GM23338 (cell line): ENCODE measurements at regions not wholly inside any gene's neighbourhood (a gene's known extent, or its start where the extent isn't known, plus 50 kb on each side); places are given as distances from the start of the nearest gene placed in this dataset.

ENCODE experiments used
- ATAC-seq: fragments of 200-7000 bp; cut with Tn5 transposase; 3 replicates; pipeline ENCODE4 v1.9.1; 2020
- DNase-seq: peaks from one replicate; pipeline ENCODE4 v3.0.0-alpha.2; 2015; ENCODE audit warnings: low spot score
- H2AFZ ChIP-seq: fragments of 200-600 bp; sonication (generic); 2 replicates; pipeline ENCODE4 v1.8.0; 2016; ENCODE audit warnings: antibody characterized with exemption, mild to moderate bottlenecking, moderate library complexity
- H3F3A ChIP-seq: fragments of 200-600 bp; sonication (generic); replicated peaks from 2 replicates; pipeline ENCODE4 v1.8.0; 2017; ENCODE audit warnings: antibody characterized with exemption, mixed run types, low read depth
- H3K27ac ChIP-seq: fragments of 200-600 bp; sonication (generic); 2 replicates; pipeline ENCODE4 v1.6.1; 2016; ENCODE audit warnings: low read depth
- H3K27me3 ChIP-seq: fragments of 200-600 bp; sonication (generic); 2 replicates; pipeline ENCODE4 v1.8.0; 2016; ENCODE audit warnings: mild to moderate bottlenecking, mixed run types, moderate library complexity; ENCODE audit not compliant: insufficient read depth
- H3K36me3 ChIP-seq: fragments of 200-600 bp; sonication (generic); 2 replicates; pipeline ENCODE4 v1.8.0; 2016; ENCODE audit warnings: mild to moderate bottlenecking; ENCODE audit not compliant: insufficient read depth
- H3K4me1 ChIP-seq: fragments of 200-600 bp; sonication (generic); 2 replicates; pipeline ENCODE4 v1.8.0; 2016; ENCODE audit warnings: mild to moderate bottlenecking, moderate library complexity; ENCODE audit not compliant: insufficient read depth
- H3K4me2 ChIP-seq: fragments of 200-600 bp; sonication (generic); 2 replicates; pipeline ENCODE4 v1.7.1; 2017; ENCODE audit warnings: mixed run types
- H3K4me3 ChIP-seq: fragments of 200-600 bp; sonication (generic); 2 replicates; pipeline ENCODE4 v1.6.1; 2016; ENCODE audit warnings: mixed run types
- H3K79me2 ChIP-seq: fragments of 200-600 bp; sonication (generic); replicated peaks from 2 replicates; pipeline ENCODE4 v1.8.0; 2017; ENCODE audit warnings: mild to moderate bottlenecking; ENCODE audit not compliant: insufficient read depth
- H3K9me2 ChIP-seq: fragments of 200-600 bp; sonication (generic); 2 replicates; pipeline ENCODE4 v1.8.0; 2017; ENCODE audit not compliant: insufficient read depth
- H4K20me1 ChIP-seq: fragments of 200-600 bp; sonication (generic); replicated peaks from 2 replicates; pipeline ENCODE4 v1.8.0; 2017; ENCODE audit warnings: mild to moderate bottlenecking; ENCODE audit not compliant: insufficient read depth
- H3K27ac Mint-ChIP-seq: 2 replicates; pipeline ENCODE4 v1.8.0; 2020; ENCODE audit warnings: inconsistent platforms, mild to moderate bottlenecking, moderate library complexity, mixed read lengths
- H3K27me3 Mint-ChIP-seq: 3 replicates; pipeline ENCODE4 v1.8.0; 2022; ENCODE audit warnings: low read depth, mild to moderate bottlenecking, moderate library complexity, mixed read lengths, inconsistent platforms; ENCODE audit not compliant: insufficient read depth, poor library complexity
- H3K36me3 Mint-ChIP-seq: 3 replicates; pipeline ENCODE4 v1.8.0; 2021; ENCODE audit warnings: low read depth, mild to moderate bottlenecking, inconsistent platforms, moderate library complexity, mixed read lengths
- H3K4me1 Mint-ChIP-seq: 3 replicates; pipeline ENCODE4 v1.8.0; 2020; ENCODE audit warnings: mild to moderate bottlenecking, inconsistent platforms, mixed read lengths
- H3K4me3 Mint-ChIP-seq: 3 replicates; pipeline ENCODE4 v1.8.0; 2021; ENCODE audit warnings: moderate library complexity, mild to moderate bottlenecking, inconsistent platforms, mixed read lengths
- H3K9me3 Mint-ChIP-seq: 3 replicates; pipeline ENCODE4 v1.8.0; 2020; ENCODE audit warnings: moderate library complexity, mild to moderate bottlenecking, inconsistent platforms, mixed read lengths
- CREB1 ChIP-seq: fragments of 250-450 bp; sonication (Bioruptor Pico); IDR thresholded peaks from 2 replicates; pipeline ENCODE4 v1.5.0; 2020; ENCODE audit warnings: low read depth, mild to moderate bottlenecking, moderate library complexity
- CTCF ChIP-seq, 2 experiments: fragments of 200-600 bp in 1 of 2; sonication (generic) in 1 of 2; conservative IDR thresholded peaks; 2 replicates each; pipeline versions ENCODE4 v1.5.1 to v1.6.1; 2016 to 2017; ENCODE audit warnings: antibody characterized with exemption in 2 of 2, low read depth in 2 of 2, mild to moderate bottlenecking in 2 of 2, moderate library complexity in 1 of 2
- ETS1 ChIP-seq: IDR thresholded peaks from 2 replicates; pipeline ENCODE4 v1.6.1; 2016; ENCODE audit warnings: antibody characterized with exemption
- EZH2 ChIP-seq: fragments of 200-600 bp; sonication (generic); IDR thresholded peaks from one replicate; pipeline ENCODE4 v1.8.0; 2017; ENCODE audit warnings: antibody characterized with exemption, mild to moderate bottlenecking, low read depth; ENCODE audit not compliant: unreplicated experiment
- EZH2phosphoT487 ChIP-seq: fragments of 200-600 bp; sonication (generic); IDR thresholded peaks from one replicate; pipeline ENCODE4 v1.8.1; 2018; ENCODE audit warnings: antibody characterized with exemption; ENCODE audit not compliant: unreplicated experiment
- JUNB ChIP-seq: IDR thresholded peaks from one replicate; pipeline ENCODE4 v1.6.1; 2016; ENCODE audit warnings: antibody characterized with exemption; ENCODE audit not compliant: unreplicated experiment
- NANOG ChIP-seq: IDR thresholded peaks from 2 replicates; pipeline ENCODE4 v1.6.1; 2016; ENCODE audit warnings: antibody characterized with exemption, borderline replicate concordance
- POLR2AphosphoS5 ChIP-seq: IDR thresholded peaks from 2 replicates; pipeline ENCODE4 v1.6.1; 2016; ENCODE audit warnings: antibody characterized with exemption, low read depth
- REST ChIP-seq: IDR thresholded peaks from one replicate; pipeline ENCODE4 v1.6.1; 2018; ENCODE audit warnings: antibody characterized with exemption; ENCODE audit not compliant: unreplicated experiment
- ZNF114 ChIP-seq: fragments of 250-450 bp; sonication (Bioruptor Pico); IDR thresholded peaks from 2 replicates; pipeline ENCODE4 v1.5.0; 2020; ENCODE audit warnings: mild to moderate bottlenecking, moderate library complexity
- ZNF331 ChIP-seq: fragments of 250-450 bp; sonication (Bioruptor Pico); IDR thresholded peaks from 2 replicates; pipeline ENCODE4 v1.5.0; 2020; ENCODE audit warnings: low read depth, mild to moderate bottlenecking, moderate library complexity

- TF ChIP-seq JUNB (no peak), ZNF331 (CRISPR knock-in tag) (no peak), EZH2phosphoT487 (no peak), POLR2AphosphoS5 (no peak), CREB1 (CRISPR knock-in tag) (no peak)
- Mint-ChIP-seq H3K36me3 (no peaks in the 10 kb centered on the region; the same call in 2 of the 3 replicates), H3K27ac (no peak overlapping the region), H3K4me1 (no peaks in the 10 kb centered on the region; the same call in 2 of the 3 replicates), H3K27me3 (no peaks in the 10 kb centered on the region), H3K9me3 (peaks cover 4% of the 10 kb centered on the region), H3K4me3 (no peak overlapping the region)
- H2AFZ ChIP-seq: no peak overlapping the region
- H4K20me1 ChIP-seq: no peaks in the 10 kb centered on the region
- H3K4me1 ChIP-seq: no peaks in the 10 kb centered on the region
- H3K79me2 ChIP-seq: no peaks in the 10 kb centered on the region
- no peak overlapping the region for H3K4me2 ChIP-seq
- H3K4me3 ChIP-seq: no peak overlapping the region
- H3K27me3 ChIP-seq: no peaks in the 10 kb centered on the region
- H3K36me3 ChIP-seq: no peaks in the 10 kb centered on the region
- no peak for ATAC-seq
- no peaks in the 10 kb centered on the region for H3K9me2 ChIP-seq
- no peak for DNase-seq
- H3F3A ChIP-seq: no peaks in the 10 kb centered on the region
- H3K27ac ChIP-seq: no peak overlapping the region
Observed at GRCh38 chrX:39627257-39627656, 470.5 kb downstream of the BCOR start.

- DNase-seq (no peak), ATAC-seq (no peak)
- H3K27ac Mint-ChIP-seq: no peak overlapping the region
- no peaks in the 10 kb centered on the region for H3K27me3 ChIP-seq
- H3K36me3 ChIP-seq: no peaks in the 10 kb centered on the region
- no peaks in the 10 kb centered on the region for H4K20me1 ChIP-seq
- H3F3A ChIP-seq: no peaks in the 10 kb centered on the region
- no peaks in the 10 kb centered on the region for H3K9me2 ChIP-seq
- H3K4me1 Mint-ChIP-seq: no peaks in the 10 kb centered on the region; the same call in 2 of the 3 replicates
- no peak overlapping the region for H3K4me3 ChIP-seq
- no peaks in the 10 kb centered on the region for H3K9me3 Mint-ChIP-seq
- no peak overlapping the region for H3K27ac ChIP-seq
- H3K4me3 Mint-ChIP-seq: no peak overlapping the region
- no peak overlapping the region for H2AFZ ChIP-seq
- no peak overlapping the region for H3K4me2 ChIP-seq
- no peaks in the 10 kb centered on the region for H3K27me3 Mint-ChIP-seq
- no peaks in the 10 kb centered on the region for H3K79me2 ChIP-seq
- no peaks in the 10 kb centered on the region; the same call in 2 of the 3 replicates for H3K36me3 Mint-ChIP-seq
- H3K4me1 ChIP-seq: no peaks in the 10 kb centered on the region
- TF ChIP-seq ZNF114: no peak
- TF ChIP-seq JUNB: no peak
- no peak for TF ChIP-seq CTCF (conservative IDR thresholded peaks at IDR 0.05; ENCODE audit: low read depth in 2 of 2)
- no peak for TF ChIP-seq CREB1 (CRISPR knock-in tag)
- no peak for TF ChIP-seq EZH2
- TF ChIP-seq REST: no peak
- TF ChIP-seq POLR2AphosphoS5: no peak
- no peak for TF ChIP-seq ETS1
- TF ChIP-seq NANOG: no peak
Observed at GRCh38 chrX:39629001-39629400, 468.8 kb downstream of the BCOR start.
